Smooth muscle cell (in vitro differentiated cells): ENCODE measurements at regions not wholly inside any gene's neighbourhood (a gene's known extent, or its start where the extent isn't known, plus 50 kb on each side); places are given as distances from the start of the nearest gene placed in this dataset.
A peak's percentile ranks its signal among the peaks of the same experiment; 100 is the strongest.

Source experiments
- DNase-seq: peaks from one replicate; lab custom pipeline; 2025; ENCODE audit not compliant: unreplicated experiment; lab: John Stamatoyannopoulos, UW
- H2AFZ ChIP-seq: fragments of 200-600 bp; sonication (generic); 2 replicates; pipeline ENCODE4 v1.6.0; 2016; ENCODE audit warnings: antibody characterized with exemption, low read depth, mild to moderate bottlenecking
- H3F3A ChIP-seq: fragments of 200-600 bp; sonication (generic); 2 replicates; pipeline ENCODE4 v1.6.0; 2017; ENCODE audit warnings: antibody characterized with exemption, low read depth
- H3K27ac ChIP-seq: fragments of 200-600 bp; sonication (generic); 2 replicates; pipeline ENCODE4 v1.5.1; 2016; ENCODE audit warnings: low read depth, mild to moderate bottlenecking
- H3K27me3 ChIP-seq: fragments of 200-600 bp; sonication (generic); 2 replicates; pipeline ENCODE4 v1.6.1; 2016; ENCODE audit warnings: low read depth, mild to moderate bottlenecking
- H3K36me3 ChIP-seq: fragments of 200-600 bp; sonication (generic); 2 replicates; pipeline ENCODE4 v1.5.1; 2016; ENCODE audit warnings: low read depth
- H3K4me1 ChIP-seq: fragments of 200-600 bp; sonication (generic); 2 replicates; pipeline ENCODE4 v1.5.1; 2016; ENCODE audit warnings: low read depth
- H3K4me2 ChIP-seq: fragments of 200-600 bp; sonication (generic); 2 replicates; pipeline ENCODE4 v1.6.0; 2016; ENCODE audit warnings: mild to moderate bottlenecking
- H3K4me3 ChIP-seq: fragments of 200-600 bp; sonication (generic); 2 replicates; pipeline ENCODE4 v1.5.1; 2016; ENCODE audit warnings: mild to moderate bottlenecking
- H3K79me2 ChIP-seq: fragments of 200-600 bp; sonication (generic); 2 replicates; pipeline ENCODE4 v1.6.0; 2016; ENCODE audit warnings: low read depth, mild to moderate bottlenecking
- H3K9ac ChIP-seq: fragments of 200-600 bp; sonication (generic); 2 replicates; pipeline ENCODE4 v1.6.0; 2016; ENCODE audit warnings: low read depth
- H3K9me3 ChIP-seq: fragments of 200-600 bp; sonication (generic); replicated peaks from 2 replicates; pipeline ENCODE4 v1.5.1; 2016; ENCODE audit warnings: low read depth
- H4K20me1 ChIP-seq: fragments of 200-600 bp; sonication (generic); 2 replicates; pipeline ENCODE4 v1.6.0; 2016; ENCODE audit warnings: low read depth
- CTCF ChIP-seq: fragments of 200-600 bp; sonication (generic); IDR thresholded peaks from 2 replicates; pipeline ENCODE4 v1.5.1; 2017; ENCODE audit warnings: borderline replicate concordance, mild to moderate bottlenecking, antibody characterized with exemption; ENCODE audit not compliant: insufficient read depth, poor library complexity, severe bottlenecking
- WGBS: methylation state at CpG from one replicate; pipeline ENCODE4 v1.1.7; 2016; ENCODE audit warnings: low lambda C conversion rate; 5-methylcytosine and 5-hydroxymethylcytosine counted together

- DNase-seq = no peak
- Histone ChIP-seq H3K4me1 (no peaks in the 10 kb centered on the region), H3K27me3 (no peaks in the 10 kb centered on the region), H3K9ac (no peak overlapping the region), H4K20me1 (no peaks in the 10 kb centered on the region), H3K79me2 (no peaks in the 10 kb centered on the region), H3K4me2 (no peak overlapping the region), H3F3A (no peaks in the 10 kb centered on the region), H2AFZ (no peak overlapping the region), H3K4me3 (no peak overlapping the region), H3K27ac (no peak overlapping the region), H3K9me3 (no peaks in the 10 kb centered on the region), H3K36me3 (no peaks in the 10 kb centered on the region)
- 88% methylated on average over 3 of the region's 3 CpGs for WGBS
- TF ChIP-seq CTCF = no peak
Observed at GRCh38 chr15:91688811-91689210, 164.7 kb upstream of the SLCO3A1 start.

GRCh38 chr15:91689377-91689776, 164.1 kb upstream of the SLCO3A1 start:
- Histone ChIP-seq H3K9ac (no peak overlapping the region), H3K4me1 (no peaks in the 10 kb centered on the region), H3K27me3 (no peaks in the 10 kb centered on the region), H3K9me3 (no peaks in the 10 kb centered on the region), H3K4me2 (no peak overlapping the region), H3K27ac (no peak overlapping the region), H2AFZ (no peak overlapping the region), H3K36me3 (no peaks in the 10 kb centered on the region), H3K4me3 (no peak overlapping the region), H3K79me2 (no peaks in the 10 kb centered on the region), H3F3A (no peaks in the 10 kb centered on the region), H4K20me1 (no peaks in the 10 kb centered on the region)
- WGBS = 84% methylated on average over 6 of the region's 6 CpGs
- TF ChIP-seq CTCF = no peak
- no peak for DNase-seq

GRCh38 chr15:91692596-91692995, 160.9 kb upstream of the SLCO3A1 start:
- Histone ChIP-seq H3K79me2 (no peaks in the 10 kb centered on the region), H3K4me1 (no peaks in the 10 kb centered on the region), H3K4me2 (no peak overlapping the region), H2AFZ (no peak overlapping the region), H3K9ac (no peak overlapping the region), H3K36me3 (no peaks in the 10 kb centered on the region), H4K20me1 (no peaks in the 10 kb centered on the region), H3K27ac (no peak overlapping the region), H3K27me3 (no peaks in the 10 kb centered on the region), H3F3A (no peaks in the 10 kb centered on the region), H3K9me3 (no peaks in the 10 kb centered on the region), H3K4me3 (no peak overlapping the region)
- WGBS = 92% methylated on average over 5 of the region's 5 CpGs
- TF ChIP-seq CTCF = no peak
- DNase-seq = no peak

GRCh38 chr15:91694131-91694830, 159.2 kb upstream of the SLCO3A1 start:
- H3K27ac ChIP-seq = peak overlapping the region; percentile 71
- peak overlapping the region; percentile 19 for H3K4me3 ChIP-seq

More at GRCh38 chr15:91694131-91694830, 159.2 kb upstream of the SLCO3A1 start:
- H3K4me1 ChIP-seq = no peaks in the 10 kb centered on the region
- H4K20me1 ChIP-seq = no peaks in the 10 kb centered on the region
- 77% methylated on average over 11 of the region's 11 CpGs for WGBS
- no peak for DNase-seq
- no peaks in the 10 kb centered on the region for H3K27me3 ChIP-seq
- no peak for TF ChIP-seq CTCF
- H3K36me3 ChIP-seq = no peaks in the 10 kb centered on the region
- H3F3A ChIP-seq = no peaks in the 10 kb centered on the region
- no peaks in the 10 kb centered on the region for H3K79me2 ChIP-seq
- H3K9me3 ChIP-seq = no peaks in the 10 kb centered on the region
- H2AFZ ChIP-seq = peak overlapping the region; percentile 64
- H3K9ac ChIP-seq = no peak overlapping the region
- peak overlapping the region; percentile 14 for H3K4me2 ChIP-seq
